ENCODE measurements at regions not wholly inside any gene's neighbourhood (a gene's known extent, or its start where the extent isn't known, plus 50 kb on each side); places are given as distances from the start of the nearest gene placed in this dataset.

GRCh38 chr5:91521334-91521733 is 138.2 kb upstream of the ARRDC3 start:
- TF ChIP-seq CTCF (IDR thresholded peaks at IDR 0.05; ENCODE audit: low read length) (no peak), EZH2 (IDR thresholded peaks at IDR 0.05; ENCODE audit: borderline replicate concordance, low read length) (no peak)

Measured in OCI-LY1 (cell line).